Nephron progenitor cell (in vitro differentiated cells): ENCODE measurements at regions not wholly inside any gene's neighbourhood (a gene's known extent, or its start where the extent isn't known, plus 50 kb on each side); places are given as distances from the start of the nearest gene placed in this dataset.

Source experiments
- DNase-seq: peaks from one replicate; pipeline ENCODE4 v3.0.0; 2021
- H3K27ac Mint-ChIP-seq: 2 replicates; pipeline ENCODE4 v1.8.0; 2021; ENCODE audit warnings: mild to moderate bottlenecking, moderate library complexity, mixed read lengths
- H3K27me3 Mint-ChIP-seq: 2 replicates; pipeline ENCODE4 v1.8.0; 2021; ENCODE audit warnings: mild to moderate bottlenecking, low read depth, mixed read lengths; ENCODE audit not compliant: poor library complexity
- H3K36me3 Mint-ChIP-seq: 2 replicates; pipeline ENCODE4 v1.8.0; 2021; ENCODE audit warnings: low read depth, mixed read lengths
- H3K4me1 Mint-ChIP-seq: 2 replicates; pipeline ENCODE4 v1.8.0; 2021; ENCODE audit warnings: mixed read lengths
- H3K4me3 Mint-ChIP-seq: 2 replicates; pipeline ENCODE4 v1.8.0; 2021; ENCODE audit warnings: mild to moderate bottlenecking, moderate library complexity, mixed read lengths
- H3K9me3 Mint-ChIP-seq: 2 replicates; pipeline ENCODE4 v1.8.0; 2021; ENCODE audit warnings: mild to moderate bottlenecking, moderate library complexity, mixed read lengths
- TF ChIP-seq, protein P1 (sequence below): fragments of 200-600 bp; sonication (generic); IDR thresholded peaks from 2 replicates; pipeline ENCODE4 v1.5.0; 2021; ENCODE audit warnings: antibody characterized with exemption

DNA sequence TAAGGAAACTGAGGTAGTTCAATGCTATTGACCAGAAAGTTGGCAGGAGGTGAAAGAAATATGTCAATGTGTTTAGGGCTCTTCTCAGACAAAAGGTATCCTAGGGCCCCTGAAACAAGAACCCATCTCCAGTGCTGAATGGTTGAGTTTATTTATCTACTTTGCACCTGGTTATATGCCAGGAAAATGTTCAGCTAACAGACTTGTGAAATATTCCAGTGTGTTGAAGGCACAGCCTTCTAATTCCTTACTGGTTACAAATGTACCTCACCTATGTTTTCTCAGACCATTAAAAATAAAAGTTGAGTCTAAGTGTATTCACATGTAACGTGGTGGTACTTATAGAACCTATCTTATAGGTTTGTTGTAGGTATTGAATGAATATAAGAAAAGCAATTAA is 511.7 kb upstream of the SEL1L start:
- TF ChIP-seq, protein P1, sequence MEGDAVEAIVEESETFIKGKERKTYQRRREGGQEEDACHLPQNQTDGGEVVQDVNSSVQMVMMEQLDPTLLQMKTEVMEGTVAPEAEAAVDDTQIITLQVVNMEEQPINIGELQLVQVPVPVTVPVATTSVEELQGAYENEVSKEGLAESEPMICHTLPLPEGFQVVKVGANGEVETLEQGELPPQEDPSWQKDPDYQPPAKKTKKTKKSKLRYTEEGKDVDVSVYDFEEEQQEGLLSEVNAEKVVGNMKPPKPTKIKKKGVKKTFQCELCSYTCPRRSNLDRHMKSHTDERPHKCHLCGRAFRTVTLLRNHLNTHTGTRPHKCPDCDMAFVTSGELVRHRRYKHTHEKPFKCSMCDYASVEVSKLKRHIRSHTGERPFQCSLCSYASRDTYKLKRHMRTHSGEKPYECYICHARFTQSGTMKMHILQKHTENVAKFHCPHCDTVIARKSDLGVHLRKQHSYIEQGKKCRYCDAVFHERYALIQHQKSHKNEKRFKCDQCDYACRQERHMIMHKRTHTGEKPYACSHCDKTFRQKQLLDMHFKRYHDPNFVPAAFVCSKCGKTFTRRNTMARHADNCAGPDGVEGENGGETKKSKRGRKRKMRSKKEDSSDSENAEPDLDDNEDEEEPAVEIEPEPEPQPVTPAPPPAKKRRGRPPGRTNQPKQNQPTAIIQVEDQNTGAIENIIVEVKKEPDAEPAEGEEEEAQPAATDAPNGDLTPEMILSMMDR = no peak
- Mint-ChIP-seq H3K27me3 (no peaks in the 10 kb centered on the region), H3K9me3 (no peaks in the 10 kb centered on the region), H3K27ac (no peak overlapping the region), H3K36me3 (no peaks in the 10 kb centered on the region), H3K4me3 (no peak overlapping the region), H3K4me1 (no peaks in the 10 kb centered on the region)
- no peak for DNase-seq

GRCh38 chr14:82046512-82047226 is 513.0 kb upstream of the SEL1L start:
- Mint-ChIP-seq H3K27me3 (no peaks in the 10 kb centered on the region), H3K4me3 (no peak overlapping the region), H3K27ac (no peak overlapping the region), H3K9me3 (no peaks in the 10 kb centered on the region), H3K36me3 (no peaks in the 10 kb centered on the region), H3K4me1 (no peaks in the 10 kb centered on the region)
- TF ChIP-seq, protein P1 = no peak
- DNase-seq = no peak

GRCh38 chr14:82047777-82048470 is 514.3 kb upstream of the SEL1L start:
- TF ChIP-seq, protein P1 = no peak

GRCh38 chr14:82052778-82053177 is 519.1 kb upstream of the SEL1L start:
- Mint-ChIP-seq H3K27ac (no peak overlapping the region), H3K9me3 (no peaks in the 10 kb centered on the region)

More at GRCh38 chr14:82047777-82048470, 514.3 kb upstream of the SEL1L start:
- DNase-seq = no peak
- Mint-ChIP-seq H3K4me1 (no peaks in the 10 kb centered on the region), H3K9me3 (no peaks in the 10 kb centered on the region), H3K36me3 (no peaks in the 10 kb centered on the region), H3K27me3 (no peaks in the 10 kb centered on the region), H3K4me3 (no peak overlapping the region), H3K27ac (no peak overlapping the region)

GRCh38 chr14:82055515-82056115 is 522.0 kb upstream of the SEL1L start:
- Mint-ChIP-seq H3K4me3 (no peak overlapping the region), H3K27ac (no peak overlapping the region), H3K9me3 (no peaks in the 10 kb centered on the region), H3K4me1 (no peaks in the 10 kb centered on the region), H3K36me3 (no peaks in the 10 kb centered on the region), H3K27me3 (no peaks in the 10 kb centered on the region)
- TF ChIP-seq, protein P1 = no peak
- DNase-seq = no peak

More at GRCh38 chr14:82052778-82053177, 519.1 kb upstream of the SEL1L start:
- Mint-ChIP-seq H3K4me1 (no peaks in the 10 kb centered on the region), H3K27me3 (no peaks in the 10 kb centered on the region), H3K36me3 (no peaks in the 10 kb centered on the region), H3K4me3 (no peak overlapping the region)
- DNase-seq = no peak
- TF ChIP-seq, protein P1 = no peak
